K562 (cell line): ENCODE measurements at regions not wholly inside any gene's neighbourhood (a gene's known extent, or its start where the extent isn't known, plus 50 kb on each side); places are given as distances from the start of the nearest gene placed in this dataset.
A peak's percentile ranks its signal among the peaks of the same experiment; 100 is the strongest.

Source experiments
- ATAC-seq: fragments of 200-7000 bp; cut with Tn5 transposase; 3 replicates; pipeline ENCODE4 v1.9.1; 2020; ENCODE audit warnings: moderate library complexity
- BruUV-seq: library from RNA; stranded (reverse); fragments of 400-500 nt; replicated peaks from 2 replicates; lab custom pipeline; 2021; lab: Mats Ljungman, UMichigan
- CTCF ChIA-PET: fragments of 300-600 bp; formaldehyde crosslinking; extraction: SDS; loops from one replicate; lab custom pipeline; 2021; ENCODE audit warnings: low intra/inter-chr PET ratio; lab: Yijun Ruan, JAX
- POLR2A ChIA-PET: fragments of 300-600, 350-650 bp; sonication (Branson Sonifier 250); formaldehyde crosslinking; extraction: SDS; loops from one replicate; lab custom pipeline; 2021; ENCODE audit warnings: antibody characterized with exemption, inconsistent platforms; lab: Yijun Ruan, JAX
- DNase-seq, 4 experiments: peaks; one replicate each; pipeline versions ENCODE4 v3.0.0 to v3.0.0-alpha.2; 2011 to 2018; ENCODE audit warnings: low spot score in 3 of 4, mixed read lengths in 3 of 4; ENCODE audit errors: extremely low read depth in 1 of 4
- FAIRE-seq: peaks from 2 replicates; lab custom pipeline; 2011; peaks lifted over from hg19 to GRCh38; lab: Jason Lieb, UNC
- H2AFZ ChIP-seq: 2 replicates; pipeline ENCODE4 v1.6.0; 2011; ENCODE audit warnings: low read depth, low read length, control low read depth, inconsistent platforms
- H3K27ac ChIP-seq: fragments of 200-600 bp; 3 replicates; pipeline ENCODE4 v1.8.0; 2011; ENCODE audit warnings: low read depth, mild to moderate bottlenecking, control low read depth, inconsistent platforms, low read length, moderate library complexity, mixed read lengths; ENCODE audit errors: extremely low read depth
- H3K27me3 ChIP-seq, 2 experiments: fragments of 300-600 bp in 1 of 2; 2 replicates in 1 of 2; 3 replicates in 1 of 2; pipeline versions ENCODE4 v1.6.0 to v1.8.0; 2011; ENCODE audit warnings: inconsistent platforms in 2 of 2, low read length in 2 of 2, mild to moderate bottlenecking in 1 of 2, mixed read lengths in 1 of 2, moderate library complexity in 1 of 2; ENCODE audit not compliant: control insufficient read depth in 2 of 2, insufficient read depth in 2 of 2
- H3K36me3 ChIP-seq: fragments of 300-600 bp; 3 replicates; pipeline ENCODE4 v1.8.0; 2011; ENCODE audit warnings: mild to moderate bottlenecking, low read length, inconsistent platforms; ENCODE audit not compliant: control insufficient read depth, insufficient read depth
- H3K4me1 ChIP-seq, 2 experiments: fragments of 200-600 bp in 1 of 2; replicated peaks in 1 of 2; 2 replicates in 1 of 2; 3 replicates in 1 of 2; pipeline versions ENCODE4 v1.5.1 to v1.8.0; 2011; ENCODE audit warnings: inconsistent platforms in 2 of 2, low read length in 2 of 2, mild to moderate bottlenecking in 1 of 2, mixed read lengths in 1 of 2, moderate library complexity in 1 of 2; ENCODE audit not compliant: control insufficient read depth in 2 of 2, insufficient read depth in 2 of 2
- H3K4me2 ChIP-seq: 2 replicates; pipeline ENCODE4 v1.6.1; 2011; ENCODE audit warnings: low read length, control low read depth, inconsistent platforms, mixed read lengths; ENCODE audit not compliant: insufficient read depth
- H3K4me3 ChIP-seq: fragments of 200-600 bp; sonication (generic), shearing (Covaris generic); 2 replicates; pipeline ENCODE4 v1.5.1; 2016; ENCODE audit warnings: control low read depth, inconsistent platforms
- H3K79me2 ChIP-seq: fragments of 200-600 bp; 3 replicates; pipeline ENCODE4 v1.8.0; 2011; ENCODE audit warnings: low read length, inconsistent platforms; ENCODE audit not compliant: control insufficient read depth, insufficient read depth
- H3K9ac ChIP-seq, 2 experiments: 2 replicates each; pipeline versions ENCODE4 v1.6.0 to v1.6.1; 2011; ENCODE audit warnings: low read depth in 2 of 2, low read length in 2 of 2, control low read depth in 1 of 2, inconsistent platforms in 1 of 2, mild to moderate bottlenecking in 1 of 2, mixed read lengths in 1 of 2; ENCODE audit not compliant: insufficient read depth in 1 of 2
- H3K9me1 ChIP-seq: one replicate; pipeline ENCODE4 v1.6.0; 2011; ENCODE audit warnings: inconsistent platforms, mild to moderate bottlenecking, low read length, moderate library complexity; ENCODE audit not compliant: control insufficient read depth, insufficient read depth
- H3K9me3 ChIP-seq: replicated peaks from 2 replicates; pipeline ENCODE4 v1.5.1; 2011; ENCODE audit warnings: low read depth, low read length, inconsistent platforms; ENCODE audit not compliant: control insufficient read depth, insufficient read depth
- H4K20me1 ChIP-seq: replicated peaks from 2 replicates; pipeline ENCODE4 v1.6.1; 2011; ENCODE audit warnings: low read length, inconsistent platforms, mixed read lengths; ENCODE audit not compliant: control insufficient read depth, insufficient read depth
- DACH1 ChIP-seq: fragments of 450-650 bp; IDR thresholded peaks from 2 replicates; pipeline ENCODE4 v1.6.1; 2018; ENCODE audit not compliant: partially characterized antibody
- HNRNPK ChIP-seq: fragments of 200-400 bp; formaldehyde crosslinking; IDR thresholded peaks from one replicate; pipeline ENCODE4 v1.6.1; 2018; ENCODE audit warnings: mild to moderate bottlenecking, low read depth, low read length; ENCODE audit not compliant: poor library complexity, severe bottlenecking
- RFX1 ChIP-seq: fragments of 450-650 bp; IDR thresholded peaks from 2 replicates; pipeline ENCODE4 v1.6.1; 2016; ENCODE audit warnings: mild to moderate bottlenecking, moderate library complexity
- STAT5B ChIP-seq: fragments of 250-450 bp; sonication (Bioruptor Pico); IDR thresholded peaks from 2 replicates; pipeline ENCODE4 v1.8.0; 2021; ENCODE audit warnings: mild to moderate bottlenecking, inconsistent platforms
- TAF7 ChIP-seq: fragments of 450-650 bp; IDR thresholded peaks from 2 replicates; pipeline ENCODE4 v1.6.1; 2016; ENCODE audit warnings: missing genetic modification characterization, missing compliant biosample characterization
- TFAM ChIP-seq: fragments of 250-450 bp; sonication (Bioruptor Pico); conservative IDR thresholded peaks from 2 replicates; pipeline ENCODE4 v1.5.0; 2021; ENCODE audit warnings: mild to moderate bottlenecking, moderate library complexity
- ZNF274 ChIP-seq: IDR thresholded peaks from 2 replicates; pipeline ENCODE4 v1.6.1; 2011; ENCODE audit warnings: low read depth, mild to moderate bottlenecking, low read length, moderate library complexity, borderline replicate concordance
- WGBS: fragments of 100-300 bp; shearing (Covaris generic); methylation state at CpG from one replicate; pipeline ENCODE4 v1.1.6; 2016; ENCODE audit warnings: low coverage, mixed read lengths; ENCODE audit not compliant: insufficient coverage; ENCODE audit errors: missing lambda C conversion rate; 5-methylcytosine and 5-hydroxymethylcytosine counted together
- in situ Hi-C: fragments of 300-500 bp; cut with MboI; formaldehyde crosslinking; loops from 4 replicates; pipeline ENCODE4 v1.15.0; 2018; ENCODE audit warnings: inconsistent platforms, mixed read lengths
- intact Hi-C: fragments of 100-400 bp; cut with micrococcal nuclease; formaldehyde crosslinking; loops from 2 replicates; pipeline ENCODE4 v1.14.2; 2022
- TF ChIP-seq, protein P1 (sequence below): fragments of 250-450 bp; sonication (Bioruptor Pico); IDR thresholded peaks from 2 replicates; pipeline ENCODE4 v1.8.0; 2022; ENCODE audit warnings: inconsistent platforms
- TF ChIP-seq, protein P2 (sequence below): sonication (generic); formaldehyde crosslinking; IDR thresholded peaks from 2 replicates; pipeline ENCODE4 v1.8.1; 2023; ENCODE audit warnings: mild to moderate bottlenecking, missing genetic modification reagents

DNA sequence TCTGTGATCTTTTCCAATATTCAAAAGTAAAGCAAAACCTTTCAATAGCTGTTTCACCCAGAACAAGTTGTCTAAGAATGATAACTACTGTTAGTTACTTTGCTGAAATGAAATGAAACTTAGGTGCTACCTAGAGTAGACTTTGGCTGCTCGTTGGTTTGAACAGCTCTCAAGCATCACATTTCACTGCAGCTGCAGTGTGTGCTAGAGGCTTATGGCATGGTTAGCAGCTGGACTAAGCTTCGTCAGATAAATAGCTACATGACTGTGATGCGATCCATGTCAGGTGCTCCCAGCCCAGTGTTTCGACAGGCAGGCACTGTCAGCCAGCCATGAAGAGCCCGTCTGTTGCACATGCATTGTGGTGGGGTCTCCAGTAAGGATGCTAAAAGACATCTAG lies 201.1 kb downstream of the TFAP2B start:
- H3K4me1 ChIP-seq: peaks cover 0 to 7% of the 10 kb centered on the region in 2 experiments; a peak in 3 of 5 replicates
- H3K27me3 ChIP-seq: no peaks in the 10 kb centered on the region
- H3K36me3 ChIP-seq: no peaks in the 10 kb centered on the region
- FAIRE-seq (no peak), DNase-seq (no peak), ATAC-seq (peak; percentile 53; the same call in 2 of the 3 replicates)
- WGBS: 58% methylated on average over 5 of the region's 5 CpGs
- no peaks in the 10 kb centered on the region for H3K79me2 ChIP-seq
- no TSS peak for BruUV-seq
- no peaks in the 10 kb centered on the region for H3K9me3 ChIP-seq
- H3K4me3 ChIP-seq: no peak overlapping the region
- in situ Hi-C loops (no loop called here), intact Hi-C loops (no loop called here)
- TF ChIP-seq TAF7 (tag): no peak
- no peak for TF ChIP-seq STAT5B (CRISPR knock-in tag)
- TF ChIP-seq ZNF274: no peak
- no peak for TF ChIP-seq RFX1
- TF ChIP-seq, protein P1, sequence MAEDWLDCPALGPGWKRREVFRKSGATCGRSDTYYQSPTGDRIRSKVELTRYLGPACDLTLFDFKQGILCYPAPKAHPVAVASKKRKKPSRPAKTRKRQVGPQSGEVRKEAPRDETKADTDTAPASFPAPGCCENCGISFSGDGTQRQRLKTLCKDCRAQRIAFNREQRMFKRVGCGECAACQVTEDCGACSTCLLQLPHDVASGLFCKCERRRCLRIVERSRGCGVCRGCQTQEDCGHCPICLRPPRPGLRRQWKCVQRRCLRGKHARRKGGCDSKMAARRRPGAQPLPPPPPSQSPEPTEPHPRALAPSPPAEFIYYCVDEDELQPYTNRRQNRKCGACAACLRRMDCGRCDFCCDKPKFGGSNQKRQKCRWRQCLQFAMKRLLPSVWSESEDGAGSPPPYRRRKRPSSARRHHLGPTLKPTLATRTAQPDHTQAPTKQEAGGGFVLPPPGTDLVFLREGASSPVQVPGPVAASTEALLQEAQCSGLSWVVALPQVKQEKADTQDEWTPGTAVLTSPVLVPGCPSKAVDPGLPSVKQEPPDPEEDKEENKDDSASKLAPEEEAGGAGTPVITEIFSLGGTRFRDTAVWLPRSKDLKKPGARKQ (CRISPR knock-in tag): no peak
- TF ChIP-seq, protein P2, sequence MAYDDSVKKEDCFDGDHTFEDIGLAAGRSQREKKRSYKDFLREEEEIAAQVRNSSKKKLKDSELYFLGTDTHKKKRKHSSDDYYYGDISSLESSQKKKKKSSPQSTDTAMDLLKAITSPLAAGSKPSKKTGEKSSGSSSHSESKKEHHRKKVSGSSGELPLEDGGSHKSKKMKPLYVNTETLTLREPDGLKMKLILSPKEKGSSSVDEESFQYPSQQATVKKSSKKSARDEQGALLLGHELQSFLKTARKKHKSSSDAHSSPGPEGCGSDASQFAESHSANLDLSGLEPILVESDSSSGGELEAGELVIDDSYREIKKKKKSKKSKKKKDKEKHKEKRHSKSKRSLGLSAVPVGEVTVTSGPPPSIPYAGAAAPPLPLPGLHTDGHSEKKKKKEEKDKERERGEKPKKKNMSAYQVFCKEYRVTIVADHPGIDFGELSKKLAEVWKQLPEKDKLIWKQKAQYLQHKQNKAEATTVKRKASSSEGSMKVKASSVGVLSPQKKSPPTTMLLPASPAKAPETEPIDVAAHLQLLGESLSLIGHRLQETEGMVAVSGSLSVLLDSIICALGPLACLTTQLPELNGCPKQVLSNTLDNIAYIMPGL: no peak
- no peak for TF ChIP-seq DACH1
- TF ChIP-seq TFAM (CRISPR knock-in tag): no peak
- TF ChIP-seq HNRNPK: no peak
- POLR2A ChIA-PET: interaction anchor here (2.0 kb wide), 1 partner anchor 8 kb away, joined by 5 read pairs; no protein-coding TSS in a partner anchor
- H3K27ac ChIP-seq: no peak overlapping the region
- no peak overlapping the region for H3K9ac ChIP-seq
- 0 out of 2 replicates have a peak overlapping the region, but pooled peaks have one; percentile 5 for H3K4me2 ChIP-seq
- CTCF ChIA-PET: no interaction called here
- H3K9me1 ChIP-seq: no peaks in the 10 kb centered on the region
- H2AFZ ChIP-seq: peak overlapping the region; percentile 48
- no peaks in the 10 kb centered on the region for H4K20me1 ChIP-seq
